GM23338 (cell line): ENCODE measurements at regions not wholly inside any gene's neighbourhood (a gene's known extent, or its start where the extent isn't known, plus 50 kb on each side); places are given as distances from the start of the nearest gene placed in this dataset.

Source experiments
- CREB1 ChIP-seq: fragments of 250-450 bp; sonication (Bioruptor Pico); IDR thresholded peaks from 2 replicates; pipeline ENCODE4 v1.5.0; 2020; ENCODE audit warnings: low read depth, mild to moderate bottlenecking, moderate library complexity
- EZH2 ChIP-seq: fragments of 200-600 bp; sonication (generic); IDR thresholded peaks from one replicate; pipeline ENCODE4 v1.8.0; 2017; ENCODE audit warnings: antibody characterized with exemption, mild to moderate bottlenecking, low read depth; ENCODE audit not compliant: unreplicated experiment
- EZH2phosphoT487 ChIP-seq: fragments of 200-600 bp; sonication (generic); IDR thresholded peaks from one replicate; pipeline ENCODE4 v1.8.1; 2018; ENCODE audit warnings: antibody characterized with exemption; ENCODE audit not compliant: unreplicated experiment
- POLR2AphosphoS5 ChIP-seq: IDR thresholded peaks from 2 replicates; pipeline ENCODE4 v1.6.1; 2016; ENCODE audit warnings: antibody characterized with exemption, low read depth
- REST ChIP-seq: IDR thresholded peaks from one replicate; pipeline ENCODE4 v1.6.1; 2018; ENCODE audit warnings: antibody characterized with exemption; ENCODE audit not compliant: unreplicated experiment
- ZNF114 ChIP-seq: fragments of 250-450 bp; sonication (Bioruptor Pico); IDR thresholded peaks from 2 replicates; pipeline ENCODE4 v1.5.0; 2020; ENCODE audit warnings: mild to moderate bottlenecking, moderate library complexity
- TF ChIP-seq, protein P1 (sequence below), 2 experiments: fragments of 200-600 bp in 1 of 2; sonication (generic) in 1 of 2; conservative IDR thresholded peaks; 2 replicates each; pipeline versions ENCODE4 v1.5.1 to v1.6.1; 2016 to 2017; ENCODE audit warnings: antibody characterized with exemption in 2 of 2, low read depth in 2 of 2, mild to moderate bottlenecking in 2 of 2, moderate library complexity in 1 of 2

DNA sequence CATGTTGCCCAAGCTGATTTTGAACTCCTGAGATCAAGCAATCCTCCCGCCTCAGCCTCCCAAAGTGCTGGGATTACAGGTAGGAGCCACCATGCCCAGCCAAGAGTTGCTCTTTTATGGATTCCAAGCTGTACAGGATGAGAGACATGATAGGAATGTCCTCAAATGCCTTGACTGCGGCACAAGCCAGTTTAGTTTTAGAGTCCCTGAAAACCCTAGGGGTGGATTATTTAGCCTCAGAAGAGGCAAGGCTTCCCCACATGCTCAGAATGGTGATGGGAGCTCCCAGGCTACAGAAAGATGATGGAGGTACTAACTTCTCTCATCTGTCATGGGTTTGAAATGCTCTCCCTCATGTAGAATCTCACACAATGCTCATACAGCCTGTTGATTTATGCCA is 192.1 kb upstream of the ADRA1D start:
- TF ChIP-seq, protein P1, sequence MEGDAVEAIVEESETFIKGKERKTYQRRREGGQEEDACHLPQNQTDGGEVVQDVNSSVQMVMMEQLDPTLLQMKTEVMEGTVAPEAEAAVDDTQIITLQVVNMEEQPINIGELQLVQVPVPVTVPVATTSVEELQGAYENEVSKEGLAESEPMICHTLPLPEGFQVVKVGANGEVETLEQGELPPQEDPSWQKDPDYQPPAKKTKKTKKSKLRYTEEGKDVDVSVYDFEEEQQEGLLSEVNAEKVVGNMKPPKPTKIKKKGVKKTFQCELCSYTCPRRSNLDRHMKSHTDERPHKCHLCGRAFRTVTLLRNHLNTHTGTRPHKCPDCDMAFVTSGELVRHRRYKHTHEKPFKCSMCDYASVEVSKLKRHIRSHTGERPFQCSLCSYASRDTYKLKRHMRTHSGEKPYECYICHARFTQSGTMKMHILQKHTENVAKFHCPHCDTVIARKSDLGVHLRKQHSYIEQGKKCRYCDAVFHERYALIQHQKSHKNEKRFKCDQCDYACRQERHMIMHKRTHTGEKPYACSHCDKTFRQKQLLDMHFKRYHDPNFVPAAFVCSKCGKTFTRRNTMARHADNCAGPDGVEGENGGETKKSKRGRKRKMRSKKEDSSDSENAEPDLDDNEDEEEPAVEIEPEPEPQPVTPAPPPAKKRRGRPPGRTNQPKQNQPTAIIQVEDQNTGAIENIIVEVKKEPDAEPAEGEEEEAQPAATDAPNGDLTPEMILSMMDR (conservative IDR thresholded peaks at IDR 0.05; ENCODE audit: low read depth in 2 of 2): no peak
- TF ChIP-seq ZNF114 (CRISPR knock-in tag) (no peak), EZH2phosphoT487 (no peak), POLR2AphosphoS5 (no peak), CREB1 (no peak), EZH2 (no peak), REST (no peak)
